ENCODE measurements at regions not wholly inside any gene's neighbourhood (a gene's known extent, or its start where the extent isn't known, plus 50 kb on each side); places are given as distances from the start of the nearest gene placed in this dataset.

DNA sequence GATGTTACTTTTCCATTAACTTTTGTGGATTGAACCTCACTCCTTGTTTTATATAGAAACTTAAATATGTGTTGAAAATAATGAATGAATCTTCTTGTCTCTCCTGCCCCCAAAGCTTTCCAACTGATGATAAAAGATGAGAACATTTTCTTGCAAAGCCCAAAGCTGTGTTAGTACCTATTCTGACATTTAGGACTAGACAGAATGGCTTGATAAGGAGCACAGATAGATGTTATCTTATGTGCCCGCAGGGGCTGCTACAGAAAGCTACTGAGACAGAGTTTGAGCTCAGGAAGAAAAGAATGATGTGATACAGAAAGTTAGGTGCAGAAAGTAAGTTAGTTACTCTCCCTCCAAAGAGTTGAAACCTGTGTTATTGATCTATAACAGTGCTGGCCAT is 109.4 kb upstream of the ATP11B start:
- no peak overlapping the region for H3K27ac ChIP-seq (ENCODE audit: low read depth, low read length, poor library complexity, severe bottlenecking)
- H3K27me3 ChIP-seq (ENCODE audit: insufficient read depth, low read length): no peaks in the 10 kb centered on the region
- H3K9me2 ChIP-seq (ENCODE audit: low read depth, low read length): no peaks in the 10 kb centered on the region
- TF ChIP-seq CTCF (IDR thresholded peaks at IDR 0.05; ENCODE audit: low read length) (no peak), EZH2 (IDR thresholded peaks at IDR 0.05; ENCODE audit: borderline replicate concordance, low read length) (no peak)
- H2AFZ ChIP-seq (ENCODE audit: low read length): no peak overlapping the region
- no peaks in the 10 kb centered on the region for H3F3A ChIP-seq (ENCODE audit: insufficient read depth, low read length)
- no peak overlapping the region for H3K9ac ChIP-seq (ENCODE audit: low read length)
- no peaks in the 10 kb centered on the region for H3K9me3 ChIP-seq (ENCODE audit: low read length)
- H4K20me1 ChIP-seq (ENCODE audit: insufficient read depth, low read length): no peaks in the 10 kb centered on the region
- no peaks in the 10 kb centered on the region for H3K79me2 ChIP-seq (ENCODE audit: insufficient read depth, low read length)
- H3K4me3 ChIP-seq (ENCODE audit: low read depth, low read length, poor library complexity, severe bottlenecking): no peak overlapping the region
- H3K4me1 ChIP-seq (ENCODE audit: insufficient read depth, low read length, severe bottlenecking): peaks cover 15% of the 10 kb centered on the region
- no peaks in the 10 kb centered on the region for H3K36me3 ChIP-seq (ENCODE audit: insufficient read depth, low read length)
- no peak overlapping the region for H3K4me2 ChIP-seq (ENCODE audit: low read length)

- Histone ChIP-seq H3F3A (ENCODE audit: insufficient read depth, low read length) (no peaks in the 10 kb centered on the region), H4K20me1 (ENCODE audit: insufficient read depth, low read length) (no peaks in the 10 kb centered on the region), H3K36me3 (ENCODE audit: insufficient read depth, low read length) (no peaks in the 10 kb centered on the region), H3K9ac (ENCODE audit: low read length) (no peak overlapping the region), H3K4me1 (ENCODE audit: insufficient read depth, low read length, severe bottlenecking) (peaks cover 15% of the 10 kb centered on the region), H3K79me2 (ENCODE audit: insufficient read depth, low read length) (no peaks in the 10 kb centered on the region), H2AFZ (ENCODE audit: low read length) (no peak overlapping the region), H3K4me3 (ENCODE audit: low read depth, low read length, poor library complexity, severe bottlenecking) (no peak overlapping the region), H3K9me2 (ENCODE audit: low read depth, low read length) (no peaks in the 10 kb centered on the region), H3K27ac (ENCODE audit: low read depth, low read length, poor library complexity, severe bottlenecking) (no peak overlapping the region), H3K4me2 (ENCODE audit: low read length) (no peak overlapping the region), H3K9me3 (ENCODE audit: low read length) (no peaks in the 10 kb centered on the region), H3K27me3 (ENCODE audit: insufficient read depth, low read length) (no peaks in the 10 kb centered on the region)
- TF ChIP-seq EZH2 (IDR thresholded peaks at IDR 0.05; ENCODE audit: borderline replicate concordance, low read length) (no peak), CTCF (IDR thresholded peaks at IDR 0.05; ENCODE audit: low read length) (no peak)
Observed at GRCh38 chr3:182686033-182686886, 107.0 kb upstream of the ATP11B start.

DNA sequence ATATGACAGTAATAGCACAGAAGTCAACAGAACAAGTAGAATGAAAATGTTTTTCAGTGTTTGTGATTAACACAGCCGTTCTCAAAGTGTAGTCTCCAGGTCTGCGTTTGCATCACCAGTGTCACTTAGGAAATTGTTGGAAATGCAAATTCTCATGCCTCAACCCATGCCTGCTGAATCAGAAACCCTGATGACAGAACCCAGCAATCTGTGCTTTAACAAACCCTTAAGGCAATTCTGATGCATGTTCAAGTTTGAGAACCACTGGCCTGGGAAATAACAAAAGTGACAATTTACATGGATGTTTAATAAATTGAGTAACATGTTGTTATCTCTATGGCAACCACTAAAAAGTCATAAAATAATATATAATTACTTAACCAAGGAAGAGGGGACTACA is 103.1 kb upstream of the ATP11B start:
- no peak for TF ChIP-seq EZH2 (IDR thresholded peaks at IDR 0.05; ENCODE audit: borderline replicate concordance, low read length)
- TF ChIP-seq CTCF (IDR thresholded peaks at IDR 0.05; ENCODE audit: low read length): no peak
- H3K9ac ChIP-seq (ENCODE audit: low read length): no peak overlapping the region
- no peaks in the 10 kb centered on the region for H3K9me3 ChIP-seq (ENCODE audit: low read length)
- H3K4me2 ChIP-seq (ENCODE audit: low read length): no peak overlapping the region
- no peak overlapping the region for H2AFZ ChIP-seq (ENCODE audit: low read length)
- no peaks in the 10 kb centered on the region for H3F3A ChIP-seq (ENCODE audit: insufficient read depth, low read length)
- H3K36me3 ChIP-seq (ENCODE audit: insufficient read depth, low read length): no peaks in the 10 kb centered on the region
- H3K27me3 ChIP-seq (ENCODE audit: insufficient read depth, low read length): no peaks in the 10 kb centered on the region; the same call in 1 of the 2 replicates
- H3K79me2 ChIP-seq (ENCODE audit: insufficient read depth, low read length): no peaks in the 10 kb centered on the region
- no peaks in the 10 kb centered on the region for H3K4me1 ChIP-seq (ENCODE audit: insufficient read depth, low read length, severe bottlenecking)
- H3K9me2 ChIP-seq (ENCODE audit: low read depth, low read length): no peaks in the 10 kb centered on the region
- no peak overlapping the region for H3K4me3 ChIP-seq (ENCODE audit: low read depth, low read length, poor library complexity, severe bottlenecking)
- no peak overlapping the region for H3K27ac ChIP-seq (ENCODE audit: low read depth, low read length, poor library complexity, severe bottlenecking)
- H4K20me1 ChIP-seq (ENCODE audit: insufficient read depth, low read length): no peaks in the 10 kb centered on the region

Measured in OCI-LY1 (cell line).